Ishikawa (cell line): ENCODE measurements at regions not wholly inside any gene's neighbourhood (a gene's known extent, or its start where the extent isn't known, plus 50 kb on each side); places are given as distances from the start of the nearest gene placed in this dataset.

ENCODE experiments used
- CEBPB ChIP-seq: IDR thresholded peaks from 2 replicates; pipeline ENCODE4 v1.6.1; 2012
- CREB1 ChIP-seq: IDR thresholded peaks from 2 replicates; pipeline ENCODE4 v1.6.1; 2012; ENCODE audit warnings: low read depth
- EGR1 ChIP-seq: IDR thresholded peaks from 2 replicates; pipeline ENCODE4 v1.6.1; 2012
- EP300 ChIP-seq: IDR thresholded peaks from 2 replicates; pipeline ENCODE4 v1.6.1; 2012; ENCODE audit warnings: borderline replicate concordance
- FOXM1 ChIP-seq: IDR thresholded peaks from 2 replicates; pipeline ENCODE4 v1.6.1; 2012; ENCODE audit warnings: low read depth, borderline replicate concordance
- NFIC ChIP-seq: IDR thresholded peaks from 2 replicates; pipeline ENCODE4 v1.6.1; 2012
- RAD21 ChIP-seq: IDR thresholded peaks from 2 replicates; pipeline ENCODE4 v1.6.1; 2012; ENCODE audit warnings: low read depth
- REST ChIP-seq: IDR thresholded peaks from 2 replicates; pipeline ENCODE4 v1.6.1; 2012; ENCODE audit warnings: low read depth, mild to moderate bottlenecking
- TAF1 ChIP-seq: IDR thresholded peaks from 2 replicates; pipeline ENCODE4 v1.6.1; 2012; ENCODE audit warnings: low read depth, mild to moderate bottlenecking
- TCF12 ChIP-seq: IDR thresholded peaks from 2 replicates; pipeline ENCODE4 v1.6.1; 2012; ENCODE audit warnings: low read depth
- TEAD4 ChIP-seq: IDR thresholded peaks from 2 replicates; pipeline ENCODE4 v1.6.1; 2012
- YY1 ChIP-seq: IDR thresholded peaks from 2 replicates; pipeline ENCODE4 v1.6.1; 2012; ENCODE audit warnings: low read depth
- ZBTB7A ChIP-seq: IDR thresholded peaks from 2 replicates; pipeline ENCODE4 v1.6.1; 2012; ENCODE audit warnings: low read depth
- TF ChIP-seq, protein P1 (sequence below): IDR thresholded peaks from 2 replicates; pipeline ENCODE4 v1.6.1; 2012
- TF ChIP-seq, protein P2 (sequence below): IDR thresholded peaks from 2 replicates; pipeline ENCODE4 v1.6.1; 2012

GRCh38 chr15:95580121-95580520 is 750.4 kb upstream of the NR2F2 start:
- no peak for TF ChIP-seq YY1
- TF ChIP-seq, protein P1, sequence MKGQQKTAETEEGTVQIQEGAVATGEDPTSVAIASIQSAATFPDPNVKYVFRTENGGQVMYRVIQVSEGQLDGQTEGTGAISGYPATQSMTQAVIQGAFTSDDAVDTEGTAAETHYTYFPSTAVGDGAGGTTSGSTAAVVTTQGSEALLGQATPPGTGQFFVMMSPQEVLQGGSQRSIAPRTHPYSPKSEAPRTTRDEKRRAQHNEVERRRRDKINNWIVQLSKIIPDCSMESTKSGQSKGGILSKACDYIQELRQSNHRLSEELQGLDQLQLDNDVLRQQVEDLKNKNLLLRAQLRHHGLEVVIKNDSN: no peak
- no peak for TF ChIP-seq REST
- no peak for TF ChIP-seq FOXM1
- TF ChIP-seq, protein P2, sequence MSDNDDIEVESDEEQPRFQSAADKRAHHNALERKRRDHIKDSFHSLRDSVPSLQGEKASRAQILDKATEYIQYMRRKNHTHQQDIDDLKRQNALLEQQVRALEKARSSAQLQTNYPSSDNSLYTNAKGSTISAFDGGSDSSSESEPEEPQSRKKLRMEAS: no peak
- no peak for TF ChIP-seq ZBTB7A
- no peak for TF ChIP-seq NFIC
- no peak for TF ChIP-seq TCF12
- TF ChIP-seq EP300: no peak
- TF ChIP-seq TAF1: no peak
- no peak for TF ChIP-seq RAD21
- TF ChIP-seq CREB1: no peak
- no peak for TF ChIP-seq CEBPB
- TF ChIP-seq TEAD4: no peak
- TF ChIP-seq EGR1: no peak

DNA sequence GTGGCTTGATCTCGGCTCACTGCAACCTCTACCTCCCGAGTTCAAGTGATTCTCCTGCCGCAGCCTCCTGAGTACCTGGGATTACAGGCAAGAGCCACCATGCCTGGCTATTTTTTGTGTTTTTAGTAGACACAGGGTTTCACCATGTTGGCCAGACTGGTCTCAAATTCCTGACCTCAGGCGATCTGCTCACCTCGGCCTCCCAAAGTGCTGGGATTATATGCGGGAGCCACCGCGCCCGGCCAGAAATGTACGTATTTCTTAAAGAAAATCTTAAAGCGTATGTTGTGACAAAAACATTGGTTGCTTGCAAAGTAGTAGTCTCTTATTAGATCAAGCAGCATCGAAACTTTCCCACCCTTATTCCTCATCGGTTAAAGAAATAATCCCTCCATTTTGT is 748.9 kb upstream of the NR2F2 start:
- TF ChIP-seq CREB1 (no peak), CEBPB (no peak), REST (no peak), YY1 (no peak), RAD21 (no peak), ZBTB7A (no peak), TAF1 (no peak), EGR1 (no peak)
- TF ChIP-seq, protein P1: no peak

- TF ChIP-seq TAF1 (no peak), NFIC (no peak), EP300 (no peak), CREB1 (no peak)
Observed at GRCh38 chr15:95584088-95584487, 746.4 kb upstream of the NR2F2 start.

DNA sequence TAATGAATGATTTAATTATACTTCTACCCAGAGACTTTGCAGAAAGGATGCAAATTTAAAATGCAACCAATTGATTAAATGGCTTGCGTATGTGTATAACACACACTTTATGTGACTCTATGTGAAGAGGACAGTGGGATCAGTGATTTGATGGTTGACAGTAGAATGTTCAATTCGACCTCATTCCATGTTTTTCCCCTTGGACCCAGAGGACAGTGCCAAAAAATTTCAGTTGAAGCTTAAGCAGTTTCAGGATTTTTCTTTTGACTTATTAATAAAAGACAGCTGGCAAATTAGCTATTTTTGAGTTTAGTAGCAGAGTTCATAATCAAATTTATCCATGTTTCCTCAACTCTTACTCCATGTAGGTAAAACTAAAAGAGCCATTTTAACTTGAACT is 742.4 kb upstream of the NR2F2 start:
- TF ChIP-seq, protein P2: no peak
- no peak for TF ChIP-seq CREB1
- no peak for TF ChIP-seq EP300
- TF ChIP-seq EGR1: no peak
- TF ChIP-seq TAF1: no peak
- no peak for TF ChIP-seq TEAD4
- no peak for TF ChIP-seq FOXM1
- no peak for TF ChIP-seq YY1
- no peak for TF ChIP-seq NFIC
- TF ChIP-seq TCF12: no peak
- TF ChIP-seq ZBTB7A: no peak
- no peak for TF ChIP-seq CEBPB
- TF ChIP-seq, protein P1: no peak
- TF ChIP-seq REST: no peak
- no peak for TF ChIP-seq RAD21
